ENCODE measurements at regions not wholly inside any gene's neighbourhood (a gene's known extent, or its start where the extent isn't known, plus 50 kb on each side); places are given as distances from the start of the nearest gene placed in this dataset.
"Not testable (repeated sequence)": the region's sequence is repeated elsewhere in the genome, so short reads cannot be mapped to it uniquely, and the experiment has no call there.

DNA sequence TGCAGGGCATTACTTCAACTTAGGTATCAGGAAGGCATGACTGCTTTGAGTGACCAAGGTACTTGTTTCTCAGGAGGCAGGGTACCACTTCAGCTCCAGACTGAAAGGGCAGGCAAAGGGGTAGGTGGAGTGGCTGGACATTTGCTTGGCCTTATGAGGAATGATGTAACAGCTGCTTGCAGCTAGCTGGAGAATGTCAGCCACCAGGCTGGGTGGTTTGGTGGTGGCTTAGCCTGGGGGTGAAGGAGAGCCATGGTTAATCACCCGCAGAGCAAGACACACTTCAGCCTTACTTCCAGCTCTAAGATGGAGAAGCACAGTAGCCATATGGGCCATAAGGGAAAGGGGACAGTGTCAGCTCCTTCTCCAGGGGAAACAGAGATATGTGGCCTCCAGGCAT, 146.1 kb downstream of the APIP start:
- Mint-ChIP-seq H3K4me1 (no peaks in the 10 kb centered on the region), H3K4me3 (no peak overlapping the region), H3K27ac (ENCODE audit: low read depth) (no peak overlapping the region), H3K27me3 (peaks cover 73% of the 10 kb centered on the region), H3K9me3 (no peaks in the 10 kb centered on the region), H3K36me3 (ENCODE audit: insufficient read depth) (no peaks in the 10 kb centered on the region)
- no peak for ATAC-seq (replicated peaks; ENCODE audit: extremely low read depth, poor library complexity, severe bottlenecking)
- no peak for DNase-seq (ENCODE audit: low spot score in 2 of 2)

DNA sequence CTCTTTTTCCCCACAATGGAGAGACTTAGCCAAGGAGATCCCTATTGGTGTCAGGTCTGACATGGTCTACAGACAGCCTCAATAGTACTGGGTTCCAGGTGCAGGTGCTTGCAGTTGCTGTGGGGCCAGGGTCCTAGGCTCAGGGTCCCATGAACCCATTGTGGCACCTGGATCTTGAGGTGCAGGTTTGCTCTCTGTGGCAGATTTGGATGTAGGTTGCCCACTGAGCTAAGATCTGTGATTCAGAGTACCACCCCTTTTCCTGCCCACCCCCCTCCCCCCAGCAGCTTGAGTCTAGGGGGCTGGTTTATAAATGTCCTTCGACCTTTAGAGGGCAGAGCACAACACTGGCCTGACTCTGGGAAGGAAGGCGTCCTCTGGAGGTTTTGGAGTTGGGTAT, 147.0 kb downstream of the APIP start:
- ATAC-seq (replicated peaks; ENCODE audit: extremely low read depth, poor library complexity, severe bottlenecking) (no peak), DNase-seq (ENCODE audit: low spot score in 2 of 2) (no peak)
- no peaks in the 10 kb centered on the region for H3K9me3 Mint-ChIP-seq
- H3K4me3 Mint-ChIP-seq: no peak overlapping the region
- H3K4me1 Mint-ChIP-seq: no peaks in the 10 kb centered on the region
- H3K36me3 Mint-ChIP-seq (ENCODE audit: insufficient read depth): no peaks in the 10 kb centered on the region
- H3K27ac Mint-ChIP-seq (ENCODE audit: low read depth): no peak overlapping the region
- peaks cover 71% of the 10 kb centered on the region for H3K27me3 Mint-ChIP-seq

DNA sequence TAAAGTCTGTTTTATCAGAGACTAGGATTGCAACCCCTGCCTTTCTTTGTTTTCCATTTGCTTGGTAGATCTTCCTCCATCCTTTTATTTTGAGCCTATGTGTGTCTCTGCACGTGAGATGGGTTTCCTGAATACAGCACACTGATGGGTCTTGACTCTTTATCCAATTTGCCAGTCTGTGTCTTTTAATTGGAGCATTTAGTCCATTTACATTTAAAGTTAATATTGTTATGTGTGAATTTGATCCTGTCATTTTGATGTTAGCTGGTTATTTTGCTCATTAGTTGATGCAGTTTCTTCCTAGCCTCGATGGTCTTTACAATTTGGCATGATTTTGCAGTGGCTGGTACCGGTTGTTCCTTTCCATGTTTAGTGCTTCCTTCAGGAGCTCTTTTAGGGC, 141.7 kb downstream of the EHF start:
- H3K27ac Mint-ChIP-seq (ENCODE audit: low read depth); H3K4me3 Mint-ChIP-seq; H3K9me3 Mint-ChIP-seq; H3K4me1 Mint-ChIP-seq; ATAC-seq (replicated peaks; ENCODE audit: extremely low read depth, poor library complexity, severe bottlenecking); DNase-seq (ENCODE audit: low spot score in 2 of 2); H3K36me3 Mint-ChIP-seq (ENCODE audit: insufficient read depth): not testable (repeated sequence)
- peaks cover 47% of the 10 kb centered on the region for H3K27me3 Mint-ChIP-seq

DNA sequence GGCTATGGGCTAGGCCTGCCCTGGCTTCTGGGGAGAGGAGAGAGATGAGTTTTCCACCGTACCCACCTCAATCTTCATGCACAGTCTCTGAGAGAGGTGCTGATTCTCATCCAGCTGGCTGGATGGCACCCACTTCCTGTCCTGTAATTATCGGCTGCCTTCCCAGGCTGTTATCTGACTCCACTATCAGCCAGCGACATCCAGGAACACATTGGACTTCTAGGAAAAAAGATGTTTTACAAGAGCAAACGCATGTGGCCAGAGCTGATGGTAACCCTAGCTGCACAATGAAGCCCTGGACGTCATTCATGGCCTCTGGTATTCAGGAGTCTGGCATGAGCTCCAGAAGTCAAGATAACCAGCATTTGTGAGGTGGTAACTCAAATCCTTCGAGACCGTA, 137.4 kb downstream of the EHF start:
- Mint-ChIP-seq H3K36me3 (ENCODE audit: insufficient read depth) (no peaks in the 10 kb centered on the region), H3K4me3 (no peak overlapping the region), H3K27ac (ENCODE audit: low read depth) (no peak overlapping the region), H3K9me3 (no peaks in the 10 kb centered on the region), H3K4me1 (no peaks in the 10 kb centered on the region), H3K27me3 (peaks cover 44% of the 10 kb centered on the region)
- ATAC-seq (replicated peaks; ENCODE audit: extremely low read depth, poor library complexity, severe bottlenecking) (no peak), DNase-seq (ENCODE audit: low spot score in 2 of 2) (no peak)

DNA sequence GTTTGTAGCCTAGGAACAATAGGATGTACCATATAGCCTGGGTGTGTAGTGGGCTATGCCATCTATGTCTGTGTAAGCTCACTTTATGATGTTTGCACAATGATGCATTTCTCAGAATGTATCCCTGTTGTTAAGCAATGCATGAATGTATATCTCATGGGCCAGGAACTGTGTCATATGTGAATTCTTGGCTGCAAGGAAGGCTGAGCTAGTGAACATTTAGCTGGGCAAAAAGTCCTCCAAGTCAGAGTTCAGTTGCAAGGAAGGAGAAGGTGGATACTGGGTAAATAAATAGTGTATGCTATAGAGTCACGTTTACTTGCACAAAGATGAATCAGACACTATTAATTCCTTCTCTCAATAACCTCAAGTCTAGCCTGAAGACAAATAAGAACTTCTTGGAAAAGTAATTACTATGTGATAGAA, 136.1 kb downstream of the EHF start:
- Mint-ChIP-seq H3K36me3 (ENCODE audit: insufficient read depth) (no peaks in the 10 kb centered on the region), H3K27ac (ENCODE audit: low read depth) (no peak overlapping the region), H3K27me3 (peaks cover 45% of the 10 kb centered on the region), H3K9me3 (no peaks in the 10 kb centered on the region), H3K4me3 (no peak overlapping the region), H3K4me1 (no peaks in the 10 kb centered on the region)
- no peak for ATAC-seq (replicated peaks; ENCODE audit: extremely low read depth, poor library complexity, severe bottlenecking)
- no peak for DNase-seq (ENCODE audit: low spot score in 2 of 2)

DNA sequence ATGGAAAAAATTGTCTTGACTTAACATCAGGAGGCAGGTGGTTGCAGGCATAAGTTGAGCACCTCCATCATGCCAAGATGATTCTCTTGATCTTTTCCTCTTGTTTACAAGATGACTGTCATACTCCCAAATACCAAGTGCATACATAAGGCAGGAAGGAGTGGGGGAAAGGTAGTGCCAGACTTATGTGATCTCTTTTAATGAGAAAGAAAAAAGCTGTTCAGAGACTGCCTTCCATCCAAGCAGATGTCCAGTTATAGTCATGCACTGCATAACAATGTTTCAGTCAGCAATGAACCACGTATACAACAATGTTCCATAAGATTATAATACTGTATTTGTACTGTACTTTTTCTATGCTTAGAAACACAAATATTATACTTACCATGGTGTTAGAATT, 135.7 kb downstream of the EHF start:
- Mint-ChIP-seq H3K36me3 (ENCODE audit: insufficient read depth) (no peaks in the 10 kb centered on the region), H3K4me3 (no peak overlapping the region), H3K27ac (ENCODE audit: low read depth) (no peak overlapping the region), H3K4me1 (no peaks in the 10 kb centered on the region), H3K9me3 (no peaks in the 10 kb centered on the region), H3K27me3 (peaks cover 50% of the 10 kb centered on the region)
- no peak for ATAC-seq (replicated peaks; ENCODE audit: extremely low read depth, poor library complexity, severe bottlenecking)
- DNase-seq (ENCODE audit: low spot score in 2 of 2): no peak

GRCh38 chr11:34755671-34756070, 134.8 kb downstream of the EHF start:
- ATAC-seq (replicated peaks; ENCODE audit: extremely low read depth, poor library complexity, severe bottlenecking) (no peak), DNase-seq (ENCODE audit: low spot score in 2 of 2) (no peak)
- Mint-ChIP-seq H3K9me3 (no peaks in the 10 kb centered on the region), H3K4me3 (no peak overlapping the region), H3K27me3 (peaks cover 59% of the 10 kb centered on the region), H3K4me1 (no peaks in the 10 kb centered on the region), H3K27ac (ENCODE audit: low read depth) (no peak overlapping the region), H3K36me3 (ENCODE audit: insufficient read depth) (no peaks in the 10 kb centered on the region)

- DNase-seq (ENCODE audit: low spot score in 2 of 2): no peak
- Mint-ChIP-seq H3K27me3 (peaks cover 73% of the 10 kb centered on the region), H3K4me3 (no peak overlapping the region), H3K4me1 (no peaks in the 10 kb centered on the region), H3K27ac (ENCODE audit: low read depth) (no peak overlapping the region), H3K9me3 (no peaks in the 10 kb centered on the region), H3K36me3 (ENCODE audit: insufficient read depth) (no peaks in the 10 kb centered on the region)
- ATAC-seq (replicated peaks; ENCODE audit: extremely low read depth, poor library complexity, severe bottlenecking): no peak
Measured at GRCh38 chr11:34754171-34754823, 133.4 kb downstream of the EHF start.

DNA sequence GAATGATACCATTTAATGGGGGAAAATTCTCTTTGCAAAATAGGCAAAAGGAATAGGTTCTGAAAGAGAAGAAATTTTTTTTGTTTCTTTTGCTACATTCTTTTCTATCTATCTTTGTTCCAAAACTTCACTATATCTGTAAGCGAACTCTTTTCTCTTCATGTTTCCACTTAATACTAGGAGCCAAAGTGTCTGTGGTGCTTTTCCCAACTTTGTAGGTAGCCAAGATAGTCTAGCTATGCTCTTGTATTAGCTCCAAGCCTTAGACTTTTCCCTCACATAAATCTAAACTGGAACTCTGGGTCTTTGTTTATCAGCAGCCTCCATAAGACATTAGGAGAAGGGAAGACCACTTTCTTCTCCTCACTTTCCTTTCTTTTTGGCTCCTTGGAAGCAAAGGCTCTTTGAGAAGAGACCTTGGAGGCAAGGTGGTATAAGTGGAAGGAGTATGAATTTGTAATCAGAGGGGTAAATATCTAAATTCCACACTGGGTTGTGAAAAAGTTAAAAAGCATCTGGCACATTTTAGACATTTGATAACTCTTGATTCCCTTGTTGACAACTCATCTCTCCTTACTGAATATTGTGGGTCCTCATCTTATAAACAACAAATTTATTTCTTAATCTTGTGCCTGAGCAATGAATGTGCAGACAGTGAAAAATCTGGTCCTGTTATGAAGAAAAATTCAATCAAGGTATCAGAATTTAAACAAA, 130.0 kb downstream of the EHF start:
- H3K36me3 Mint-ChIP-seq (ENCODE audit: insufficient read depth): no peaks in the 10 kb centered on the region
- peaks cover 58% of the 10 kb centered on the region for H3K27me3 Mint-ChIP-seq
- DNase-seq (ENCODE audit: low spot score in 2 of 2) (no peak), ATAC-seq (replicated peaks; ENCODE audit: extremely low read depth, poor library complexity, severe bottlenecking) (no peak)
- H3K27ac Mint-ChIP-seq (ENCODE audit: low read depth): no peak overlapping the region
- H3K9me3 Mint-ChIP-seq: no peaks in the 10 kb centered on the region
- no peaks in the 10 kb centered on the region for H3K4me1 Mint-ChIP-seq
- no peak overlapping the region for H3K4me3 Mint-ChIP-seq

DNA sequence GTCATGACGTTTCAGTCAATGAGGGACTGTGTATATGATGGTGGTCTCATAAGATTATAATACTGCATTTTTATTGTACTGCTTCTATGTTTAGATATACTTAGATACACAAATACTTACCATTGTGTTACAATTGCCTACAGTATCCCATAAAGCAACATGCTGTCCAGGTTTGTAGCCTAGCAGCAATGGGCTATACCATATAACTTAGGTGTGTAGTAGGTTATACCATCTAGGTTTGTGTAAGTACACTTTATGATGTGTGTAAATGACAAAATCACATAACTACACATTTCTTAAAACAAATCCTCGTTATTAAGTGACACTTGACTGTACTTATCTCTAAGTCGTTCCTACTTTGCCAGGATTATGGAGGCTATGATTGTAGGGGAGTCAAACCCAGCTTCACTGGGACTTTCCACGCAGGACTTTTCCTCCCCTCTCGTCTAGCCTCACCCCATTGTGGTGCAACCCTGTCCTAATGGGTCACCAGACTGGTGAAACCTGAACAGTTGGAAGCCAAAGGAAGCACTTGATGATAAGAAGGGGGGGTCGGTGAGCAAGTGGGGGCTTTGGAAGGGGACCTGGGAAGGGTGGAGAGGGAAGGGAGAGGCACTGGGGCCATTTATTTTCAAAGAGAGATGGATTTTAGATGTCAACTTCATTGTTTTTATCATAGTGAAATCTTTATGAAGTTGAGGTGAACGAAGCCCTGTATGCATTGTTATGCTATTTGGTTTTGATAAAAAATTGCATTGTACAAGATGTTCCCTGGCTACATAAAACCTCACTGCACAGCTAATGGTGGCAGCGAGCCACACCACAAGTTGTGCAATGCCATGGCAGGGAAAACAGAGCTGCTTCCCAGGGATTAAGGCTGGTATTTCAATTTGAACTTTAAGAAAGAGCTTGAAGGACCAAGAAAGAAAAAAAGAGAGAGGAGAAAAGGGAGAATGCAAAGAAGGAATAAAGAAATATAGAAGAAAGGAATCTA, 129.1 kb downstream of the EHF start:
- H3K4me3 Mint-ChIP-seq: no peak overlapping the region
- no peaks in the 10 kb centered on the region for H3K36me3 Mint-ChIP-seq (ENCODE audit: insufficient read depth)
- H3K9me3 Mint-ChIP-seq: no peaks in the 10 kb centered on the region
- peaks cover 56% of the 10 kb centered on the region for H3K27me3 Mint-ChIP-seq
- H3K27ac Mint-ChIP-seq (ENCODE audit: low read depth): no peak overlapping the region
- H3K4me1 Mint-ChIP-seq: no peaks in the 10 kb centered on the region
- DNase-seq (ENCODE audit: low spot score in 2 of 2): no peak
- ATAC-seq (replicated peaks; ENCODE audit: extremely low read depth, poor library complexity, severe bottlenecking): no peak

DNA sequence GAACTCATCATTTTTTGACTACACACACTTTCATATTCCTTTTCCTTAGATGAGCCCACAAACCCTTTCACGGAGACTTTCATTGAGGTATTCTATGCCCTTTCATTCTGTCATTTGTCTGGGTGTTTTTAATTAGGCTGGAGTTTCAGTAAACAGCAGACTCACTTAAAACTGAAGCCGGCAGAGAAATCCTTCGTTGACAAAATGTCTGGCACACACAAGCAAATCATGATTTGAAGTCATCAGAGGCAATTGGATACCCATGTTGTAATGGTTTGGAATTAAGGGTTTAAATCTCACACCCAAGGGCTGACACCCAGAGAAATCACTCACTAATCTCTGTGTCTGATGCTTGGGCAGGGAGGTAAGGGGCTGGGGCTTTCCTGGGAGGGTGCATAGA, 127.1 kb downstream of the EHF start:
- DNase-seq (ENCODE audit: low spot score in 2 of 2): no peak
- H3K4me1 Mint-ChIP-seq: no peaks in the 10 kb centered on the region
- no peak for ATAC-seq (replicated peaks; ENCODE audit: extremely low read depth, poor library complexity, severe bottlenecking)
- no peaks in the 10 kb centered on the region for H3K36me3 Mint-ChIP-seq (ENCODE audit: insufficient read depth)
- H3K27me3 Mint-ChIP-seq: peaks cover 51% of the 10 kb centered on the region
- H3K27ac Mint-ChIP-seq (ENCODE audit: low read depth): no peak overlapping the region
- H3K9me3 Mint-ChIP-seq: no peaks in the 10 kb centered on the region
- H3K4me3 Mint-ChIP-seq: no peak overlapping the region

DNA sequence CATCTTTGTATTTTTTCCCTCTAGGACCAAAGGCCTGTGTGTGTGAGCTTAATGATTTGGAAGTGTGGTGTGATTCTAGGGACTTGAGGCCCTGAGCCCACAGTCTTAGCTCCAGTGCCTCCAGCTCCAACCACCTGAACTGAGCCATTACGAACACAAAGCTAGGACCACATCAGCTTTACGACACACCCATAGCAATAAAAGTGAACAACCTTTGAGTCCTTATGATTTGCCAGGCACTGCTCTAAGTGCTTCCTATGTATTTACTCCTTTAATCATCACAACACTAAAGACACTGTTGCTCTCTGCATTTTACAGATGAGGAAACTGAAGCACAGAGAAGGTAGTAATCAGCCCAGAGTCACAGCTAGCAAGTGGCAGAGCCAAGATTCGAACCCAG, 126.4 kb downstream of the EHF start:
- DNase-seq (ENCODE audit: low spot score in 2 of 2) (no peak), ATAC-seq (replicated peaks; ENCODE audit: extremely low read depth, poor library complexity, severe bottlenecking) (no peak)
- Mint-ChIP-seq H3K36me3 (ENCODE audit: insufficient read depth) (no peaks in the 10 kb centered on the region), H3K27ac (ENCODE audit: low read depth) (no peak overlapping the region), H3K4me1 (no peaks in the 10 kb centered on the region), H3K27me3 (peaks cover 59% of the 10 kb centered on the region), H3K9me3 (no peaks in the 10 kb centered on the region), H3K4me3 (no peak overlapping the region)
